ENCODE measurements at regions not wholly inside any gene's neighbourhood (a gene's known extent, or its start where the extent isn't known, plus 50 kb on each side); places are given as distances from the start of the nearest gene placed in this dataset.

DNA sequence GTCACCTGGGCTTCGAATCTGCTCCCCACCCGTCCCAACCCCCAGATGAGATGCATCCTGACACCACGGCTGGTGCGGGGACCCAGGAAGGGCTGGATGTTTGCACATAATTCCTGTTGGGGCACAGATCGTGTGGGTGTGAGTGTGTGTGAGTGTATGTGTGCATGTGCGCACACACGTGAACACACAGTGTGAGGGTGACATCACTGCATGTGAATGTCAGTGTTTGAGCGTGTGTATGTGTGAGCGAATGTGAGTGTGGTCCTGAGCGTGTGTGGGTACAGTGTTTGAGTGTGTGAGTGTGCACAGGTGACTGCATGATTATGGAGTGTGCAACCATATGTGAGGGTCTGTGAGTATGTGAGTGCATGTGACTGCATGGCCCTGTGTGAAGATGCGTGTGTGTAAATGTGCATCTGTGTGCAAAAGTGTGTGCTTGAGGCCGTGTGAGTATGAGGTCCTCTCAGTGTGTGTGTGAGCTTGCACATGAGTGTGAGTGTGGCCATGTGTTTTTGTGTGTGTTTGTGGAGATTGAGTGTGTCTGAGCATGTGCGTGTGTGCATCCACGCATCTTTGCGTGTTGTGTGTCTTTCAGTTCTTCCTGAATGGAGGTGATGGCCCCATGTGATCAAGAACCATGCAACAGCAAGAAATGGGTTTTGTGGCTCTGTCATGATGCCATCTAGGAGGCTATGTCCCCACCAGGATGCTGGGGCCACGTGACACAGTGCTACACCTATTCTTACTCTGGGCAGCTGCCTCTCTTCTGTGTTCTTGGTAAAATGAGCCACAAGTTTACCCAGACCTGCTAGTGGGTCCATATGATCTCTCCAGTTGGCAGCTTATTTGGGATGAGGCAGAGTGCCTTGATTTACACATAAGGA, 70.5 kb upstream of the GCSH start (continued):
- no peak for TF ChIP-seq ASH2L (IDR thresholded peaks at IDR 0.05; ENCODE audit: low read length)
- no peak for TF ChIP-seq CREB1 (IDR thresholded peaks at IDR 0.05)

Measured in H1 (cell line).